WI38 (cell line): ENCODE measurements at regions not wholly inside any gene's neighbourhood (a gene's known extent, or its start where the extent isn't known, plus 50 kb on each side); places are given as distances from the start of the nearest gene placed in this dataset.

Source experiments
- H3K4me3 ChIP-seq: 2 replicates; pipeline ENCODE4 v1.5.1; 2011; ENCODE audit warnings: low read depth, mild to moderate bottlenecking, control low read depth, low read length
- TF ChIP-seq, protein P1 (sequence below): IDR thresholded peaks from 2 replicates; pipeline ENCODE4 v1.5.1; 2012; ENCODE audit warnings: low read depth, mild to moderate bottlenecking, control low read depth, low read length

- H3K4me3 ChIP-seq = no peak overlapping the region
- TF ChIP-seq, protein P1, sequence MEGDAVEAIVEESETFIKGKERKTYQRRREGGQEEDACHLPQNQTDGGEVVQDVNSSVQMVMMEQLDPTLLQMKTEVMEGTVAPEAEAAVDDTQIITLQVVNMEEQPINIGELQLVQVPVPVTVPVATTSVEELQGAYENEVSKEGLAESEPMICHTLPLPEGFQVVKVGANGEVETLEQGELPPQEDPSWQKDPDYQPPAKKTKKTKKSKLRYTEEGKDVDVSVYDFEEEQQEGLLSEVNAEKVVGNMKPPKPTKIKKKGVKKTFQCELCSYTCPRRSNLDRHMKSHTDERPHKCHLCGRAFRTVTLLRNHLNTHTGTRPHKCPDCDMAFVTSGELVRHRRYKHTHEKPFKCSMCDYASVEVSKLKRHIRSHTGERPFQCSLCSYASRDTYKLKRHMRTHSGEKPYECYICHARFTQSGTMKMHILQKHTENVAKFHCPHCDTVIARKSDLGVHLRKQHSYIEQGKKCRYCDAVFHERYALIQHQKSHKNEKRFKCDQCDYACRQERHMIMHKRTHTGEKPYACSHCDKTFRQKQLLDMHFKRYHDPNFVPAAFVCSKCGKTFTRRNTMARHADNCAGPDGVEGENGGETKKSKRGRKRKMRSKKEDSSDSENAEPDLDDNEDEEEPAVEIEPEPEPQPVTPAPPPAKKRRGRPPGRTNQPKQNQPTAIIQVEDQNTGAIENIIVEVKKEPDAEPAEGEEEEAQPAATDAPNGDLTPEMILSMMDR = peak; percentile 17; the same call in 1 of the 2 replicates
Measured at GRCh38 chr5:120055858-120056257, 408.2 kb upstream of the PRR16 start.

DNA sequence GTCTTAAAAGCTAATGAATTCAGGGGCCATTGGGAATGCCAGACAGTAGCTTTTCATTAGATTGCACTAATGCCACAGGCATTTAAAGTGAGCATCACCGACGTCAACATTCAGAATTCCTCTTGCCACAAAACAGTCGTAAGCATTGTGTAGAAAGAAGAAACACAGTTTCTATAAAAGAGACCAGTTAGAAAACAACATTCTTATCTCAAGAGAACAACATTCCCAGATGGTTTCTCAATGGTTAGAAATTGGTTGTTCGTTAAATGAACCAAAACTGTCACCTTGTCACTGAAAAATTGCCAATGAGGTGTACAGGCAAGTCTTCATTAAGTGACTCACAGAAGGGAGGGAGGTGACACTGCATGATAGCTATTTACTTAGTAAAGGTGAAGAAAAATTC lies 401.6 kb upstream of the PRR16 start:
- TF ChIP-seq, protein P1 = no peak
- H3K4me3 ChIP-seq = no peak overlapping the region

- TF ChIP-seq, protein P1 = no peak
- no peak overlapping the region for H3K4me3 ChIP-seq
Measured at GRCh38 chr5:120072068-120072761, 391.9 kb upstream of the PRR16 start.

DNA sequence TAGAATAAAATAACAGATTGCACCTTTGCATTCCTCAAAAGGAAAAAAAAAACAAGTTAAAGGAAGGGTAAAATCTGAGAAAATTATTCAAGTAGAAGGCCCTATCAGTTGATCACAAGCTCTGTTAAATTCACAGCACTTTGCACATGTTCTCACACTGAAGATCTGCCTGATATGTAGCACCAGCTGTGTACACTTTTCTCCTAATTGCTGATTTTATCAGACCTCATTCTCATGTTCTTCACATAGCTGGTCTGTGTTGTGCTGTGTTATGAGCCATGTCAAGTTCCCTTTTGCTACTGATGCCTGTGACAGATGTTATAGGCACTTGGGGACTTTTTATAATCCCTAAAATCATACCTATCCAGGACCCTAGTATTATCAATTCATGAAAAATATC lies 390.4 kb upstream of the PRR16 start:
- TF ChIP-seq, protein P1 = no peak
- H3K4me3 ChIP-seq = no peak overlapping the region

- H3K4me3 ChIP-seq = no peak overlapping the region
- TF ChIP-seq, protein P1 = no peak
Measured at GRCh38 chr5:120080781-120081180, 383.3 kb upstream of the PRR16 start.

DNA sequence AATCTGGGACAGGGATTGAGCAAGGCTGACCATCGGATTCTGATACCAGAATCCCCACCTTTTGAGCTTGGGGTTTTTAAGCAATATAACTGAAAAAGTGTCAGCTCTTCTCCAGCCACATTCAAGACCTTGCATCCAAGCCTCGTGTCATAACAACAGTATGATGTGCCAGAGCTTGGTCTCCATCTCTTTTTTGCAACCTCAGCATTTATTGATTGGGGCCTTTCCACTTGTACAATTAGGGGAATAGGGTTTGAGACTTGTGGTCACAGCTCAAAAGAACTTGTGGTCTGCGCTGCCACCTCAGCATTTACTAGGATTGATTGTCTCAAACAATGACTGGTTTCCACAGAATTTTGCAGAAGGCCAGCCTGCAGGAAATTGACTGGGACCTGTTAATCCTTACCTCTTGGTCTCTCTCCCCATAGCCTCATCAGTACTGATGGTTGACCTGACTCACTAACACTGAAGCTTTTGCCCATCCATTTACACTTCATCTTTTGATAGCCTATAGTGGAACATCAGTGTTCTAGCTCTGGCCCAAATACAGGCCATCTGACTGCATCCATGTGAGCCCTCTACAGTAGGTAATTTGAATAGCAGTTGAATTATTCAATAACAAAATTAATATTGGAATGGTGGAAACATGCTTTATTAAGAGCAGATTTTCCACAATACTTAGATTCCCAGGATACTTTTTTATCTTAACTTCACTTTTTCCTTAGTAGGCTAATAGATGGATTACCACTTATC lies 381.6 kb upstream of the PRR16 start:
- TF ChIP-seq, protein P1 = 0 out of 2 replicates have a peak, but pooled peaks have one; percentile 6
- no peak overlapping the region for H3K4me3 ChIP-seq
